GM10266 (cell line): ENCODE measurements at regions not wholly inside any gene's neighbourhood (a gene's known extent, or its start where the extent isn't known, plus 50 kb on each side); places are given as distances from the start of the nearest gene placed in this dataset.

Experiments used
- DNase-seq: peaks from one replicate; pipeline ENCODE4 v3.0.0; 2012; ENCODE audit errors: extremely low spot score
- CTCF ChIP-seq: IDR thresholded peaks from 2 replicates; pipeline ENCODE4 v1.5.1; 2012; ENCODE audit warnings: mild to moderate bottlenecking, low read depth; ENCODE audit not compliant: control insufficient read depth, insufficient read depth; ENCODE audit errors: missing control alignments

- no peak for DNase-seq
- TF ChIP-seq CTCF = no peak
Measured at GRCh38 chr1:30414086-30414850, 309.1 kb downstream of the MATN1 start.

GRCh38 chr1:30413606-30414005 lies 309.8 kb downstream of the MATN1 start:
- DNase-seq = no peak
- TF ChIP-seq CTCF = no peak

GRCh38 chr1:30413111-30413440 lies 310.3 kb downstream of the MATN1 start:
- no peak for DNase-seq

GRCh38 chr1:30412241-30413110 lies 310.9 kb downstream of the MATN1 start:
- no peak for DNase-seq
- TF ChIP-seq CTCF = no peak

More at GRCh38 chr1:30413111-30413440, 310.3 kb downstream of the MATN1 start:
- no peak for TF ChIP-seq CTCF

GRCh38 chr1:30411206-30411605 lies 312.2 kb downstream of the MATN1 start:
- no peak for TF ChIP-seq CTCF
- no peak for DNase-seq

- no peak for TF ChIP-seq CTCF
Measured at GRCh38 chr1:30410153-30410851, 313.1 kb downstream of the MATN1 start.

More at GRCh38 chr1:30410153-30410851, 313.1 kb downstream of the MATN1 start:
- DNase-seq = no peak
